Small intestine (tissue), 7 donors: ENCODE measurements at regions not wholly inside any gene's neighbourhood (a gene's known extent, or its start where the extent isn't known, plus 50 kb on each side); places are given as distances from the start of the nearest gene placed in this dataset.

Experiments used
- DNase-seq, 2 donors: peaks; one replicate each; pipeline versions ENCODE4 v3.0.0 to v3.0.0-alpha.2; 2013
- FAIRE-seq: peaks from 2 replicates; lab custom pipeline; 2012; peaks lifted over from hg19 to GRCh38; lab: Jason Lieb, UNC
- H3K27ac ChIP-seq, 3 donors: one replicate each; pipeline ENCODE4 v1.5.1; 2013; ENCODE audit warnings: low read length in 2 of 3, mild to moderate bottlenecking in 2 of 3, control low read depth in 1 of 3, inconsistent platforms in 1 of 3, low read depth in 1 of 3, moderate library complexity in 1 of 3
- H3K27me3 ChIP-seq, 3 donors: one replicate each; pipeline ENCODE4 v1.6.1; 2013; ENCODE audit warnings: low read length in 3 of 3, inconsistent platforms in 1 of 3; ENCODE audit not compliant: control insufficient read depth in 3 of 3, insufficient read depth in 3 of 3
- H3K36me3 ChIP-seq, 3 donors: one replicate each; pipeline ENCODE4 v1.6.1; 2013; ENCODE audit warnings: low read length in 3 of 3, inconsistent platforms in 1 of 3, low read depth in 1 of 3, mild to moderate bottlenecking in 1 of 3, moderate library complexity in 1 of 3; ENCODE audit not compliant: control insufficient read depth in 3 of 3, insufficient read depth in 2 of 3
- H3K4me1 ChIP-seq, 3 donors: one replicate each; pipeline ENCODE4 v1.6.1; 2013; ENCODE audit warnings: low read length in 2 of 3, inconsistent platforms in 1 of 3, low read depth in 1 of 3, mild to moderate bottlenecking in 1 of 3, moderate library complexity in 1 of 3; ENCODE audit not compliant: control insufficient read depth in 3 of 3, insufficient read depth in 2 of 3
- H3K4me3 ChIP-seq, 3 donors: one replicate each; pipeline ENCODE4 v1.5.1; 2013; ENCODE audit warnings: low read length in 3 of 3, control low read depth in 1 of 3, inconsistent platforms in 1 of 3, low read depth in 1 of 3, mild to moderate bottlenecking in 1 of 3, moderate library complexity in 1 of 3
- H3K9me3 ChIP-seq, 2 donors: one replicate each; pipeline ENCODE4 v1.6.1; 2013; ENCODE audit warnings: low read depth in 1 of 2, low read length in 1 of 2; ENCODE audit not compliant: control insufficient read depth in 2 of 2, insufficient read depth in 1 of 2
- WGBS, 3 donors: extraction: QIAGEN DNeasy Blood & Tissue Kit; methylation state at CpG; one replicate each; pipeline ENCODE4 v1.1.7; 2013; 5-methylcytosine and 5-hydroxymethylcytosine counted together
- donor health status: healthy with polysubstance abuse.
- donor health status: control.
- donor health status: control.
- donor health status: Bipolar disorder and iron deficiency.
- donor health status: healthy.

GRCh38 chr7:142616121-142616643, 133.1 kb upstream of the PRSS1 start:
- Histone ChIP-seq H3K4me1 (no peaks in the 10 kb centered on the region), H3K9me3 (no peaks in the 10 kb centered on the region), H3K27me3 (peaks cover 0 to 6% (median 0%) of the 10 kb centered on the region in 3 donors), H3K4me3 (no peak overlapping the region), H3K27ac (no peak overlapping the region), H3K36me3 (no peaks in the 10 kb centered on the region)
- DNase-seq (no peak), FAIRE-seq (no peak)
- 72 to 87% (median 75%) methylated on average over 11 of the region's 11 CpGs for WGBS, 3 donors

DNA sequence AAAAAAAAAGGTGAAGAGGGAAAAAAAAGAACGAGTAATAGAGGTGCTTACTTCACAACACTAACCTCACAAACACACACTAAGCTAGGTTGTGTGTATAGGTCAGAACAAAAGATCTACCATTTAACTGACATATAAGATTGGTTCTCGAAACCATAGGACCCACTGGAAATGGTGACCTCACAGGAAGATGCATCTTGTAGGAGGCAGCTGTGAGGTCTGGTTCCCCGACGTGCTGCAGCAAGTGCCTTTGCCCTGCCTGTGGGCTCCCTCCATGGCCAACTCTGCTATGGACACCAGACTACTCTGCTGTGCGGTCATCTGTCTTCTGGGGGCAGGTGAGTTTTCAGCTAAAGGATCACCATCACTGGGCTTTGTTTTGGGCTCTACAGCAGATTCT, 133.8 kb upstream of the PRSS1 start:
- Histone ChIP-seq H3K27ac (no peak overlapping the region), H3K9me3 (no peaks in the 10 kb centered on the region), H3K27me3 (peaks cover 0 to 6% (median 0%) of the 10 kb centered on the region in 3 donors), H3K4me1 (no peaks in the 10 kb centered on the region), H3K4me3 (no peak overlapping the region), H3K36me3 (no peaks in the 10 kb centered on the region)
- FAIRE-seq, result no peak
- WGBS, 3 donors, result 78 to 88% (median 83%) methylated on average over 5 of the region's 5 CpGs
- DNase-seq, result no peak

DNA sequence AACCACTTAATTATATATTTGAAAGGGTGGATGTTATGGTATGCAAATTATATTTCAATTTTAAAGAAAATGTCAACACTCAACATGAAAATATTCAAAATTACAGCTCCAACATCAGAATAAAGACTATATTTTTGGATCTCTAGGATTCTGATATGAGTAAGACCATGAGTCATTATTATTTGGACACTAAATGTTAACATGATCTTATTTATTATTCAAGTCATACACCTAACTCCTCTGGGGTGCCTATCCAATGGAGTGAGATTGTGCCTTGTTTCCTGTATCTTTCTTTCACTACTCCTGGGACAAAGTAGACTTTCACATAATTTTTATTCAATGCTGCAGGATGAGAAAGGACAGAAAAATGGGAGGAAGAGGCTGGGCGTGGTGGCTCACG, 135.2 kb upstream of the PRSS1 start:
- DNase-seq (no peak), FAIRE-seq (no peak)
- Histone ChIP-seq H3K4me3 (no peak overlapping the region), H3K4me1 (no peaks in the 10 kb centered on the region), H3K27me3 (peaks cover 0 to 6% (median 0%) of the 10 kb centered on the region in 3 donors), H3K9me3 (no peaks in the 10 kb centered on the region), H3K36me3 (no peaks in the 10 kb centered on the region), H3K27ac (no peak overlapping the region)
- 90 to 92% (median 91%) methylated on average over 2 of the region's 2 CpGs for WGBS, 3 donors

DNA sequence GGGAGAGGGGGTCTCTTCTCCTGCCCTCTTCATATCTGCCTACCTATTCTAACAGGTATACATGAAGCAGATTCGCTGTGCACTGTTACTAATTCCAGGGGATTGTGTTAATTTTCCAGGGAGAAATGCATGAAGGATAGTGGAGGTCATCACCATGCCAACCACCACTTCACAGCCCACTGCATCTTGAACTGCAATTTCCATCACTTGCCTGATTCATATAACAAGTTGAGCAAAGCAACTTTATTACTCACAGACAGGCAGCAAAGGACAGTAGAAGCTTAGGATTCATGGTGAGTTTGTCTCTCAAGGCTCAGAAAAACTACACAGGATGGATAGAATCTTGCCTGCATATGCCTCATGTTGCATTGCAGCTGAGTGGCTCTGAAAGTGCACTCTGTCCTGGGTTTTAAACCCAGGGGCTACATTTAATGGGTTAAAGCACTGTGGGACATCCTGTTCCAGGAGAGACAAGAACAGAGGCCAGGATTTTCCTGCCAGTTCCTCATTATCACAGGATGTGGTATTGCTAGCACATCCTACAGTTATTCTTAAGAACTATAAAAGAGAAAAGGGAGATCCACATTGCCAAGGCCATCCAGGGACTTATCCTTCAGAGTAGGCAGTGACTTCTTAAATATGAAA, 136.9 kb upstream of the PRSS1 start:
- no peak for FAIRE-seq
- H3K27me3 ChIP-seq, result peaks cover 0 to 3% (median 0%) of the 10 kb centered on the region in 3 donors
- H3K4me3 ChIP-seq, result no peak overlapping the region
- H3K9me3 ChIP-seq, result no peaks in the 10 kb centered on the region
- WGBS, 3 donors, result 82 to 95% (median 92%) methylated on average over 1 of the region's 1 CpG
- H3K27ac ChIP-seq, result no peak overlapping the region
- no peak for DNase-seq
- H3K36me3 ChIP-seq, result no peaks in the 10 kb centered on the region
- no peaks in the 10 kb centered on the region for H3K4me1 ChIP-seq

DNA sequence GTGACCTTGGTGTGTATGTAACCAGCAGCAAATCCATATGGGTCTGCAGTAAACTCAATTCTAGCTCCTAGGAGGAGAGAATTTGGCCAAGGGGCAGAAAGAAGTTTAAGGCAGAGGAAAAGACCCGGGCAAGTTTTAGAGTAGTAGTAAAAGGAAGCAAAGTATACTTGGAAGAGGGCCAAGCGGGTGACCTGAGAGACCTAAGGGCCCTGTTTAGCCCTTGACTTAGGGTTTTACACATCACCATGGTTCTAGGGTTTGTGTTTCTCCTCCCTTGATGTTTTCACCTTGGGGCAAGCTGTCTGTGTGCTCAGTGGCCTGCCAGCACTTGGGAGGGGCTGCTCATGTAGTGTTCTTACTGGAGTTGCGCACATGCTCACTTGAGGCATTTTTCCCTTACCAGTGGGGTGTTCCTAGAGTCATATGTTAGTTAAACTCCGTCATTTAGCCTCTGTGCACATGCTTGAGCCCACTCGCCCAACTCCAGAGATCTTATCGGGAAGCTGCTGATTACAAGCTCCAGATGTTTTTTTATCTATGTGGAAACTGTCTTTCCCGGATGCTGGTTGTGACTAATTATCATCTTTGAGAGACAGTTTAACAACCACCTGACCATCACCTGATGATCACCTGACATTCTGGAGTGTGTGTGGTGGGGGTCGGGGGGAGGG, 137.6 kb upstream of the PRSS1 start:
- Histone ChIP-seq H3K4me1 (no peaks in the 10 kb centered on the region), H3K27ac (no peak overlapping the region), H3K9me3 (no peaks in the 10 kb centered on the region), H3K4me3 (no peak overlapping the region), H3K27me3 (peaks cover 0 to 3% (median 0%) of the 10 kb centered on the region in 3 donors), H3K36me3 (no peaks in the 10 kb centered on the region)
- DNase-seq (no peak), FAIRE-seq (no peak)
- 51 to 61% (median 59%) methylated on average over 8 of the region's 8 CpGs for WGBS, 3 donors

- Histone ChIP-seq H3K4me3 (no peak overlapping the region), H3K27ac (no peak overlapping the region), H3K36me3 (no peaks in the 10 kb centered on the region), H3K9me3 (no peaks in the 10 kb centered on the region), H3K4me1 (no peaks in the 10 kb centered on the region), H3K27me3 (peaks cover 0 to 8% (median 0%) of the 10 kb centered on the region in 3 donors)
- DNase-seq, result no peak
- no peak for FAIRE-seq
- WGBS, 3 donors, result 42 to 56% (median 46%) methylated on average over 1 of the region's 1 CpG
Observed at GRCh38 chr7:142608630-142609428, 140.4 kb upstream of the PRSS1 start.

DNA sequence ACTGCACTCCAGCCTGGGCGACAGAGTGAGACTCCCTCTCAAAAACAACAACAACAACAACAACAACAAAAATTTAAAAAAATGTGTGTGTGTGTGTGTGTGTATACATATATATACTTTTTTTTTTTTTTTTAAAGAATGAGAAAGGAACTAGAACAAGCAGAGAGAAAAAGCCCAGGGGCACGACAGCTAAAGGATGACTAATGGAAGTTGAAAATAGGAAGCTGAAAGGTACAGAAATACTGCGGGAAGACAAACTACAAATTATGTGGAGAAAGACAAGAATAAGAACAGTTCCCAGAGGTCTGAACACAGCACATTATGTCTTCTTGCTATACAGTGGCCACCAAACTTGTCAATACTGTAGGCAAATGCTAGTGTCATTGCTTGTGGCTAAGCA, 141.9 kb upstream of the PRSS1 start:
- no peak for DNase-seq
- Histone ChIP-seq H3K27ac (no peak overlapping the region), H3K4me1 (no peaks in the 10 kb centered on the region), H3K36me3 (no peaks in the 10 kb centered on the region), H3K9me3 (no peaks in the 10 kb centered on the region), H3K4me3 (no peak overlapping the region), H3K27me3 (peaks cover 0 to 12% (median 0%) of the 10 kb centered on the region in 3 donors)
- 64 to 90% (median 87%) methylated on average over 3 of the region's 3 CpGs for WGBS, 3 donors
- no peak for FAIRE-seq

- FAIRE-seq (no peak), DNase-seq (no peak)
- no peak overlapping the region for H3K4me3 ChIP-seq
- peaks cover 0 to 16% (median 0%) of the 10 kb centered on the region in 3 donors for H3K27me3 ChIP-seq
- H3K27ac ChIP-seq, result no peak overlapping the region
- H3K4me1 ChIP-seq, result no peaks in the 10 kb centered on the region
- H3K9me3 ChIP-seq, result no peaks in the 10 kb centered on the region
- no peaks in the 10 kb centered on the region for H3K36me3 ChIP-seq
- WGBS, 3 donors, result 75 to 82% (median 78%) methylated on average over 5 of the region's 5 CpGs
Observed at GRCh38 chr7:142606081-142606480, 143.2 kb upstream of the PRSS1 start.
